ENCODE measurements at regions not wholly inside any gene's neighbourhood (a gene's known extent, or its start where the extent isn't known, plus 50 kb on each side); places are given as distances from the start of the nearest gene placed in this dataset.

DNA sequence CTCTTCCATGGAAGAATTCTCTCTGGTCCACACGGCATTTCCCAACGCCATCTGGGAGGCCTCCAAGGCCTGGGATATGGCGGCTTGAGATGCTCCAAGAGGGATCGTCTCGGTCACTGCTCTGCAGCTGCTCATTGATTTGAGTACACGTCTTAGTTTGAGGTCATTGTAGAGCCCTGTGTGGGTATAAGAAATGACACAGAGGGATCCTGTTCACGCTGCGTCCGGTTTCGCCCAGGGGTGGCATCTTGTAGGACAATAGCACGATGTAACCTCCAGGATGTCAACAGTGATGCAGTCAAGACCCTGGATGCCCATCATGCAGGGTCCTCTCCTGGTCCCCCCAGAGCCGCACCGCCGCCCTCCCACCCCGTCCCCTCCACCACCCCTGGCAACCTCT lies 564.6 kb downstream of the BRD1 start:
- H3K36me3 ChIP-seq (replicated peaks in 1 of 2; ENCODE audit: control extremely low read depth in 1 of 2, control insufficient read depth in 1 of 2, extremely low read depth in 1 of 2, insufficient read depth in 2 of 2, low read length in 1 of 2) = no peaks in the 10 kb centered on the region
- H3K27me3 ChIP-seq (replicated peaks in 1 of 4; ENCODE audit: control extremely low read depth in 1 of 4, control insufficient read depth in 3 of 4, insufficient read depth in 4 of 4, low read length in 3 of 4) = no peaks in the 10 kb centered on the region
- ChIA-PET POLR2A (no interaction called here), CTCF (no interaction called here)
- Mint-ChIP-seq H3K4me1 (no peaks in the 10 kb centered on the region), H3K4me3 (no peak overlapping the region), H3K27me3 (peaks cover 7% of the 10 kb centered on the region), H3K27ac (no peak overlapping the region), H3K9me3 (ENCODE audit: insufficient read depth) (no peaks in the 10 kb centered on the region)
- H3K9ac ChIP-seq (ENCODE audit: low read length) = no peak overlapping the region
- no peak overlapping the region for H3K4me2 ChIP-seq (replicated peaks; ENCODE audit: low read depth, low read length, poor library complexity, severe bottlenecking)
- no peaks in the 10 kb centered on the region for H3K4me1 ChIP-seq (ENCODE audit: control insufficient read depth in 2 of 2, insufficient read depth in 2 of 2, low read length in 2 of 2)
- DNase-seq (no peak), ATAC-seq (ENCODE audit: low read depth) (no peak)
- 95% methylated on average over 5 of the region's 15 CpGs for WGBS (ENCODE audit: insufficient coverage)
- no peak overlapping the region for H3K4me3 ChIP-seq (ENCODE audit: control extremely low read depth in 1 of 5, extremely low read depth in 1 of 5, insufficient read depth in 1 of 5, low read depth in 2 of 5, low read length in 4 of 5)
- H3K79me2 ChIP-seq (ENCODE audit: control insufficient read depth, insufficient read depth, low read length) = no peaks in the 10 kb centered on the region
- peaks cover 0 to 11% (median 0%) of the 10 kb centered on the region in 3 donors for H3K9me3 ChIP-seq (ENCODE audit: control extremely low read depth in 1 of 3, control insufficient read depth in 2 of 3, insufficient read depth in 1 of 3, low read length in 2 of 3)
- TF ChIP-seq, protein P1, sequence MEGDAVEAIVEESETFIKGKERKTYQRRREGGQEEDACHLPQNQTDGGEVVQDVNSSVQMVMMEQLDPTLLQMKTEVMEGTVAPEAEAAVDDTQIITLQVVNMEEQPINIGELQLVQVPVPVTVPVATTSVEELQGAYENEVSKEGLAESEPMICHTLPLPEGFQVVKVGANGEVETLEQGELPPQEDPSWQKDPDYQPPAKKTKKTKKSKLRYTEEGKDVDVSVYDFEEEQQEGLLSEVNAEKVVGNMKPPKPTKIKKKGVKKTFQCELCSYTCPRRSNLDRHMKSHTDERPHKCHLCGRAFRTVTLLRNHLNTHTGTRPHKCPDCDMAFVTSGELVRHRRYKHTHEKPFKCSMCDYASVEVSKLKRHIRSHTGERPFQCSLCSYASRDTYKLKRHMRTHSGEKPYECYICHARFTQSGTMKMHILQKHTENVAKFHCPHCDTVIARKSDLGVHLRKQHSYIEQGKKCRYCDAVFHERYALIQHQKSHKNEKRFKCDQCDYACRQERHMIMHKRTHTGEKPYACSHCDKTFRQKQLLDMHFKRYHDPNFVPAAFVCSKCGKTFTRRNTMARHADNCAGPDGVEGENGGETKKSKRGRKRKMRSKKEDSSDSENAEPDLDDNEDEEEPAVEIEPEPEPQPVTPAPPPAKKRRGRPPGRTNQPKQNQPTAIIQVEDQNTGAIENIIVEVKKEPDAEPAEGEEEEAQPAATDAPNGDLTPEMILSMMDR (IDR thresholded peaks at IDR 0.05) = no peak
- no peak for TF ChIP-seq EZH2 (IDR thresholded peaks at IDR 0.05; ENCODE audit: borderline replicate concordance, insufficient read depth, low read depth, low read length, poor library complexity, severe bottlenecking)
- H3K27ac ChIP-seq (ENCODE audit: low read length in 2 of 2) = no peak overlapping the region
- H4K20me1 ChIP-seq (ENCODE audit: control insufficient read depth, insufficient read depth, low read length, poor library complexity, severe bottlenecking) = no peaks in the 10 kb centered on the region
- H2AFZ ChIP-seq (ENCODE audit: insufficient read depth, low read depth, low read length, poor library complexity, severe bottlenecking) = no peak overlapping the region
- intact Hi-C loops (cut with micrococcal nuclease) = no loop called here

DNA sequence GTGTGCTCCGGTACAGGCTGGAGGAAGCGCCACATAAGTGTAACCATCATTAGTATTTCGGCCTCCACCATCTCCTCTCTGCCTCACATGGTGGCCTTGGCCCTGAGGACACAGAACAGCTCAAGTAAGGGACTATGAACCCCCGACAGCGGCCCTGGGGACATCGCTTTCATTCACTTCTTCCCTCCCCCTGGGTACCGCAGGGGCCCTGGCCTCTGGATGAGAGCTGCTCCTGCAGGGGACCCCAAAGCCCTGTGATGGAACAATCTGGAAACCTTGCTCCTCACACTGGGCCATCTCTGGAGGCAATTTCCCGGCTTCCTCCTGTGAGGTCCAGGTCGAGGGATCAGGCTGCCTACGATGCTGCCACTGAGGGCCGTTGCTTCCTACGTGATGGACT lies 565.5 kb downstream of the BRD1 start:
- Histone ChIP-seq H3K27ac (ENCODE audit: low read length in 2 of 2) (no peak overlapping the region), H2AFZ (ENCODE audit: insufficient read depth, low read depth, low read length, poor library complexity, severe bottlenecking) (no peak overlapping the region), H4K20me1 (ENCODE audit: control insufficient read depth, insufficient read depth, low read length, poor library complexity, severe bottlenecking) (no peaks in the 10 kb centered on the region), H3K4me1 (ENCODE audit: control insufficient read depth in 2 of 2, insufficient read depth in 2 of 2, low read length in 2 of 2) (no peaks in the 10 kb centered on the region), H3K79me2 (ENCODE audit: control insufficient read depth, insufficient read depth, low read length) (no peaks in the 10 kb centered on the region), H3K4me2 (replicated peaks; ENCODE audit: low read depth, low read length, poor library complexity, severe bottlenecking) (no peak overlapping the region), H3K36me3 (replicated peaks in 1 of 2; ENCODE audit: control extremely low read depth in 1 of 2, control insufficient read depth in 1 of 2, extremely low read depth in 1 of 2, insufficient read depth in 2 of 2, low read length in 1 of 2) (no peaks in the 10 kb centered on the region), H3K4me3 (ENCODE audit: control extremely low read depth in 1 of 5, extremely low read depth in 1 of 5, insufficient read depth in 1 of 5, low read depth in 2 of 5, low read length in 4 of 5) (no peak overlapping the region), H3K9me3 (ENCODE audit: control extremely low read depth in 1 of 3, control insufficient read depth in 2 of 3, insufficient read depth in 1 of 3, low read length in 2 of 3) (peaks cover 0 to 17% (median 0%) of the 10 kb centered on the region in 3 donors), H3K9ac (ENCODE audit: low read length) (no peak overlapping the region), H3K27me3 (replicated peaks in 1 of 4; ENCODE audit: control extremely low read depth in 1 of 4, control insufficient read depth in 3 of 4, insufficient read depth in 4 of 4, low read length in 3 of 4) (no peaks in the 10 kb centered on the region)
- POLR2A ChIA-PET = no interaction called here
- no peaks in the 10 kb centered on the region for H3K9me3 Mint-ChIP-seq (ENCODE audit: insufficient read depth)
- peaks cover 4% of the 10 kb centered on the region for H3K27me3 Mint-ChIP-seq
- no peak for DNase-seq
- no peak for ATAC-seq (ENCODE audit: low read depth)
- H3K27ac Mint-ChIP-seq = no peak overlapping the region
- no peak overlapping the region for H3K4me3 Mint-ChIP-seq
- H3K4me1 Mint-ChIP-seq = no peaks in the 10 kb centered on the region
- CTCF ChIA-PET = no interaction called here
- 87% methylated on average over 8 of the region's 12 CpGs for WGBS (ENCODE audit: insufficient coverage)
- TF ChIP-seq EZH2 (IDR thresholded peaks at IDR 0.05; ENCODE audit: borderline replicate concordance, insufficient read depth, low read depth, low read length, poor library complexity, severe bottlenecking) = no peak
- TF ChIP-seq, protein P1 (IDR thresholded peaks at IDR 0.05) = no peak
- intact Hi-C loops (cut with micrococcal nuclease) = no loop called here
